K562 (cell line): ENCODE measurements at regions not wholly inside any gene's neighbourhood (a gene's known extent, or its start where the extent isn't known, plus 50 kb on each side); places are given as distances from the start of the nearest gene placed in this dataset.

ENCODE experiments used
- ATAC-seq: fragments of 200-7000 bp; cut with Tn5 transposase; 3 replicates; pipeline ENCODE4 v1.9.1; 2020; ENCODE audit warnings: moderate library complexity
- BruUV-seq: library from RNA; stranded (reverse); fragments of 400-500 nt; replicated peaks from 2 replicates; lab custom pipeline; 2021; lab: Mats Ljungman, UMichigan
- CTCF ChIA-PET: fragments of 300-600 bp; formaldehyde crosslinking; extraction: SDS; loops from one replicate; lab custom pipeline; 2021; ENCODE audit warnings: low intra/inter-chr PET ratio; lab: Yijun Ruan, JAX
- POLR2A ChIA-PET: fragments of 300-600, 350-650 bp; sonication (Branson Sonifier 250); formaldehyde crosslinking; extraction: SDS; loops from one replicate; lab custom pipeline; 2021; ENCODE audit warnings: antibody characterized with exemption, inconsistent platforms; lab: Yijun Ruan, JAX
- DNase-seq, 4 experiments: peaks; one replicate each; pipeline versions ENCODE4 v3.0.0 to v3.0.0-alpha.2; 2011 to 2018; ENCODE audit warnings: low spot score in 3 of 4, mixed read lengths in 3 of 4; ENCODE audit errors: extremely low read depth in 1 of 4
- FAIRE-seq: peaks from 2 replicates; lab custom pipeline; 2011; peaks lifted over from hg19 to GRCh38; lab: Jason Lieb, UNC
- H2AFZ ChIP-seq: 2 replicates; pipeline ENCODE4 v1.6.0; 2011; ENCODE audit warnings: low read depth, low read length, control low read depth, inconsistent platforms
- H3K27ac ChIP-seq: fragments of 200-600 bp; 3 replicates; pipeline ENCODE4 v1.8.0; 2011; ENCODE audit warnings: low read depth, mild to moderate bottlenecking, control low read depth, inconsistent platforms, low read length, moderate library complexity, mixed read lengths; ENCODE audit errors: extremely low read depth
- H3K27me3 ChIP-seq, 2 experiments: fragments of 300-600 bp in 1 of 2; 2 replicates in 1 of 2; 3 replicates in 1 of 2; pipeline versions ENCODE4 v1.6.0 to v1.8.0; 2011; ENCODE audit warnings: inconsistent platforms in 2 of 2, low read length in 2 of 2, mild to moderate bottlenecking in 1 of 2, mixed read lengths in 1 of 2, moderate library complexity in 1 of 2; ENCODE audit not compliant: control insufficient read depth in 2 of 2, insufficient read depth in 2 of 2
- H3K36me3 ChIP-seq: fragments of 300-600 bp; 3 replicates; pipeline ENCODE4 v1.8.0; 2011; ENCODE audit warnings: mild to moderate bottlenecking, low read length, inconsistent platforms; ENCODE audit not compliant: control insufficient read depth, insufficient read depth
- H3K4me1 ChIP-seq, 2 experiments: fragments of 200-600 bp in 1 of 2; replicated peaks in 1 of 2; 2 replicates in 1 of 2; 3 replicates in 1 of 2; pipeline versions ENCODE4 v1.5.1 to v1.8.0; 2011; ENCODE audit warnings: inconsistent platforms in 2 of 2, low read length in 2 of 2, mild to moderate bottlenecking in 1 of 2, mixed read lengths in 1 of 2, moderate library complexity in 1 of 2; ENCODE audit not compliant: control insufficient read depth in 2 of 2, insufficient read depth in 2 of 2
- H3K4me2 ChIP-seq: 2 replicates; pipeline ENCODE4 v1.6.1; 2011; ENCODE audit warnings: low read length, control low read depth, inconsistent platforms, mixed read lengths; ENCODE audit not compliant: insufficient read depth
- H3K4me3 ChIP-seq: fragments of 200-600 bp; sonication (generic), shearing (Covaris generic); 2 replicates; pipeline ENCODE4 v1.5.1; 2016; ENCODE audit warnings: control low read depth, inconsistent platforms
- H3K79me2 ChIP-seq: fragments of 200-600 bp; 3 replicates; pipeline ENCODE4 v1.8.0; 2011; ENCODE audit warnings: low read length, inconsistent platforms; ENCODE audit not compliant: control insufficient read depth, insufficient read depth
- H3K9ac ChIP-seq, 2 experiments: 2 replicates each; pipeline versions ENCODE4 v1.6.0 to v1.6.1; 2011; ENCODE audit warnings: low read depth in 2 of 2, low read length in 2 of 2, control low read depth in 1 of 2, inconsistent platforms in 1 of 2, mild to moderate bottlenecking in 1 of 2, mixed read lengths in 1 of 2; ENCODE audit not compliant: insufficient read depth in 1 of 2
- H3K9me1 ChIP-seq: one replicate; pipeline ENCODE4 v1.6.0; 2011; ENCODE audit warnings: inconsistent platforms, mild to moderate bottlenecking, low read length, moderate library complexity; ENCODE audit not compliant: control insufficient read depth, insufficient read depth
- H3K9me3 ChIP-seq: replicated peaks from 2 replicates; pipeline ENCODE4 v1.5.1; 2011; ENCODE audit warnings: low read depth, low read length, inconsistent platforms; ENCODE audit not compliant: control insufficient read depth, insufficient read depth
- H4K20me1 ChIP-seq: replicated peaks from 2 replicates; pipeline ENCODE4 v1.6.1; 2011; ENCODE audit warnings: low read length, inconsistent platforms, mixed read lengths; ENCODE audit not compliant: control insufficient read depth, insufficient read depth
- CREM ChIP-seq: IDR thresholded peaks from 2 replicates; pipeline ENCODE4 v1.6.1; 2014; ENCODE audit warnings: antibody characterized with exemption, low read depth
- GATAD2B ChIP-seq: fragments of 450-650 bp; IDR thresholded peaks from 2 replicates; pipeline ENCODE4 v1.6.1; 2017; ENCODE audit warnings: mild to moderate bottlenecking, borderline replicate concordance
- GTF2A2 ChIP-seq: IDR thresholded peaks from 2 replicates; pipeline ENCODE4 v1.6.1; 2016; ENCODE audit warnings: mild to moderate bottlenecking, missing genetic modification characterization, missing compliant biosample characterization
- MTA3 ChIP-seq: fragments of 450-650 bp; formaldehyde crosslinking; IDR thresholded peaks from 2 replicates; pipeline ENCODE4 v1.6.1; 2017; ENCODE audit warnings: mild to moderate bottlenecking, borderline replicate concordance
- MYNN ChIP-seq, 2 experiments: sonication (generic); formaldehyde crosslinking in 1 of 2; IDR thresholded peaks; 2 replicates each; pipeline versions ENCODE4 v1.5.0 to v1.6.1; 2016 to 2020; ENCODE audit warnings: antibody characterized with exemption in 1 of 2, missing genetic modification reagents in 1 of 2
- NUFIP1 ChIP-seq: fragments of 450-650 bp; IDR thresholded peaks from 2 replicates; pipeline ENCODE4 v1.6.1; 2018; ENCODE audit not compliant: partially characterized antibody
- THRA ChIP-seq: fragments of 450-650 bp; IDR thresholded peaks from 2 replicates; pipeline ENCODE4 v1.6.1; 2017; ENCODE audit warnings: mild to moderate bottlenecking, moderate library complexity
- USF2 ChIP-seq: sonication (generic); formaldehyde crosslinking; IDR thresholded peaks from 2 replicates; pipeline ENCODE4 v1.5.0; 2020; ENCODE audit warnings: missing genetic modification reagents
- ZNF518B ChIP-seq: fragments of 250-450 bp; sonication (Bioruptor Pico); IDR thresholded peaks from 2 replicates; pipeline ENCODE4 v1.5.0; 2021; ENCODE audit warnings: mild to moderate bottlenecking, moderate library complexity
- ZNF695 ChIP-seq: fragments of 450-650 bp; formaldehyde crosslinking; IDR thresholded peaks from 2 replicates; pipeline ENCODE4 v1.4.0; 2020; ENCODE audit warnings: mild to moderate bottlenecking, moderate library complexity
- WGBS: fragments of 100-300 bp; shearing (Covaris generic); methylation state at CpG from one replicate; pipeline ENCODE4 v1.1.6; 2016; ENCODE audit warnings: low coverage, mixed read lengths; ENCODE audit not compliant: insufficient coverage; ENCODE audit errors: missing lambda C conversion rate; 5-methylcytosine and 5-hydroxymethylcytosine counted together
- in situ Hi-C: fragments of 300-500 bp; cut with MboI; formaldehyde crosslinking; loops from 4 replicates; pipeline ENCODE4 v1.15.0; 2018; ENCODE audit warnings: inconsistent platforms, mixed read lengths
- intact Hi-C: fragments of 100-400 bp; cut with micrococcal nuclease; formaldehyde crosslinking; loops from 2 replicates; pipeline ENCODE4 v1.14.2; 2022

GRCh38 chr2:37738266-37738885, 66.9 kb upstream of the CDC42EP3 start:
- no peak for ATAC-seq
- POLR2A ChIA-PET = no interaction called here
- no peak overlapping the region for H3K27ac ChIP-seq
- H3K9me3 ChIP-seq = no peaks in the 10 kb centered on the region
- no peak overlapping the region for H2AFZ ChIP-seq
- no peaks in the 10 kb centered on the region for H3K9me1 ChIP-seq
- H3K9ac ChIP-seq = no peak overlapping the region
- WGBS = 0% methylated on average over 5 of the region's 5 CpGs
- no peaks in the 10 kb centered on the region for H4K20me1 ChIP-seq
- FAIRE-seq = no peak
- no peaks in the 10 kb centered on the region; a peak in 1 of 5 replicates for H3K4me1 ChIP-seq
- no peaks in the 10 kb centered on the region for H3K36me3 ChIP-seq
- intact Hi-C loops (no loop called here), in situ Hi-C loops (no loop called here)
- DNase-seq = no peak
- no peak for TF ChIP-seq ZNF518B (CRISPR knock-in tag)
- TF ChIP-seq GTF2A2 (tag) = no peak
- TF ChIP-seq USF2 (CRISPR knock-in tag) = no peak
- no peak for TF ChIP-seq MTA3
- TF ChIP-seq CREM = no peak
- no peak for TF ChIP-seq ZNF695 (CRISPR knock-in tag)
- no peak for TF ChIP-seq NUFIP1
- no peak for TF ChIP-seq MYNN (IDR thresholded peaks at IDR 0.05)
- no peak for TF ChIP-seq MYNN (CRISPR knock-in tag; IDR thresholded peaks at IDR 0.05)
- TF ChIP-seq THRA = no peak
- no peak for TF ChIP-seq GATAD2B
- CTCF ChIA-PET = no interaction called here
- H3K4me2 ChIP-seq = no peak overlapping the region
- no peak overlapping the region for H3K4me3 ChIP-seq
- no peaks in the 10 kb centered on the region for H3K27me3 ChIP-seq
- BruUV-seq = no TSS peak
- H3K79me2 ChIP-seq = no peaks in the 10 kb centered on the region
